DOHH2 (cell line): ENCODE measurements at regions not wholly inside any gene's neighbourhood (a gene's known extent, or its start where the extent isn't known, plus 50 kb on each side); places are given as distances from the start of the nearest gene placed in this dataset.

Experiments
- EZH2phosphoT487 ChIP-seq: fragments of 200-600 bp; sonication (generic); IDR thresholded peaks from 2 replicates; pipeline ENCODE4 v1.6.1; 2017; ENCODE audit warnings: borderline replicate concordance, mild to moderate bottlenecking, antibody characterized with exemption, low read length, moderate library complexity, mixed read lengths
- TF ChIP-seq, protein P1 (sequence below): fragments of 200-600 bp; sonication (generic); IDR thresholded peaks from one replicate; pipeline ENCODE4 v1.5.1; 2014; ENCODE audit warnings: antibody characterized with exemption, mild to moderate bottlenecking, low read depth, low read length; ENCODE audit not compliant: poor library complexity, severe bottlenecking

DNA sequence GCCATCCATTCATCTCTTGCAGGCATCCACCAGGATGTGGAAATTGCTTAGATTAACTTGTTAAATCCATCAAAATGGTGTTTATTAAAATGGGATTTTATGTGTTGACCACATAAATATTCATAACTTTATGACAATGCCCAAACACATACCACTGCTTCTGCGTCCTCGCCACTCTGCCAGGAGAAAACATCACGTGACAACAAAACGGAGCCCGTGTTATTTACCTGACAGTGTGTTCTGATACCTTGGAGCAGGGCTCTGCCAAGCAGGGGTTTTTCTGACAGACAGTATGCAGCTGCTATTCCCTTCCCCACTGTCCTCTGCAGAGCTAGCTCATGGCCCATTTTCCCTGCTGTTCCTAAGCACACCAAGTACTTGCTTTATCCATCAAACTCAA, 279.5 kb upstream of the CHD6 start:
- TF ChIP-seq, protein P1, sequence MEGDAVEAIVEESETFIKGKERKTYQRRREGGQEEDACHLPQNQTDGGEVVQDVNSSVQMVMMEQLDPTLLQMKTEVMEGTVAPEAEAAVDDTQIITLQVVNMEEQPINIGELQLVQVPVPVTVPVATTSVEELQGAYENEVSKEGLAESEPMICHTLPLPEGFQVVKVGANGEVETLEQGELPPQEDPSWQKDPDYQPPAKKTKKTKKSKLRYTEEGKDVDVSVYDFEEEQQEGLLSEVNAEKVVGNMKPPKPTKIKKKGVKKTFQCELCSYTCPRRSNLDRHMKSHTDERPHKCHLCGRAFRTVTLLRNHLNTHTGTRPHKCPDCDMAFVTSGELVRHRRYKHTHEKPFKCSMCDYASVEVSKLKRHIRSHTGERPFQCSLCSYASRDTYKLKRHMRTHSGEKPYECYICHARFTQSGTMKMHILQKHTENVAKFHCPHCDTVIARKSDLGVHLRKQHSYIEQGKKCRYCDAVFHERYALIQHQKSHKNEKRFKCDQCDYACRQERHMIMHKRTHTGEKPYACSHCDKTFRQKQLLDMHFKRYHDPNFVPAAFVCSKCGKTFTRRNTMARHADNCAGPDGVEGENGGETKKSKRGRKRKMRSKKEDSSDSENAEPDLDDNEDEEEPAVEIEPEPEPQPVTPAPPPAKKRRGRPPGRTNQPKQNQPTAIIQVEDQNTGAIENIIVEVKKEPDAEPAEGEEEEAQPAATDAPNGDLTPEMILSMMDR, result no peak
- no peak for TF ChIP-seq EZH2phosphoT487
